Neural progenitor cell (in vitro differentiated cells): ENCODE measurements at regions not wholly inside any gene's neighbourhood (a gene's known extent, or its start where the extent isn't known, plus 50 kb on each side); places are given as distances from the start of the nearest gene placed in this dataset.
"Not testable (repeated sequence)": the region's sequence is repeated elsewhere in the genome, so short reads cannot be mapped to it uniquely, and the experiment has no call there.

ENCODE experiments used
- DNase-seq: peaks from one replicate; pipeline ENCODE4 v3.0.0-alpha.2; 2016; ENCODE audit warnings: low spot score
- H2AFZ ChIP-seq: fragments of 200-600 bp; sonication (generic); replicated peaks from 2 replicates; pipeline ENCODE4 v1.6.1; 2016; ENCODE audit warnings: antibody characterized with exemption
- H3F3A ChIP-seq: fragments of 200-600 bp; sonication (generic); 2 replicates; pipeline ENCODE4 v1.6.1; 2016; ENCODE audit warnings: antibody characterized with exemption, low read depth
- H3K27ac ChIP-seq: fragments of 200-600 bp; sonication (generic); 2 replicates; pipeline ENCODE4 v1.5.1; 2016; ENCODE audit warnings: mild to moderate bottlenecking
- H3K27me3 ChIP-seq: fragments of 200-600 bp; sonication (generic); 2 replicates; pipeline ENCODE4 v1.6.1; 2016; ENCODE audit warnings: mild to moderate bottlenecking, moderate library complexity
- H3K36me3 ChIP-seq: fragments of 200-600 bp; sonication (generic); 2 replicates; pipeline ENCODE4 v1.5.1; 2016
- H3K4me1 ChIP-seq: fragments of 200-600 bp; sonication (generic); 2 replicates; pipeline ENCODE4 v1.6.1; 2016; ENCODE audit warnings: mixed run types
- H3K4me2 ChIP-seq: fragments of 200-600 bp; sonication (generic); 2 replicates; pipeline ENCODE4 v1.6.1; 2016
- H3K4me3 ChIP-seq: fragments of 200-600 bp; sonication (generic); 2 replicates; pipeline ENCODE4 v1.5.1; 2016
- H3K79me2 ChIP-seq: fragments of 200-600 bp; sonication (generic); 2 replicates; pipeline ENCODE4 v1.6.1; 2016; ENCODE audit warnings: low read depth
- H3K9ac ChIP-seq: fragments of 200-600 bp; sonication (generic); 2 replicates; pipeline ENCODE4 v1.6.1; 2016
- H3K9me3 ChIP-seq: fragments of 200-600 bp; sonication (generic); 2 replicates; pipeline ENCODE4 v1.5.1; 2016; ENCODE audit warnings: low read depth
- H4K20me1 ChIP-seq: fragments of 200-600 bp; sonication (generic); 2 replicates; pipeline ENCODE4 v1.6.1; 2016; ENCODE audit warnings: low read depth
- H3K27ac Mint-ChIP-seq: 3 replicates; pipeline ENCODE4 v1.8.0; 2021; ENCODE audit warnings: mixed read lengths
- H3K27me3 Mint-ChIP-seq: 2 replicates; pipeline ENCODE4 v1.8.0; 2022; ENCODE audit warnings: low read depth, mild to moderate bottlenecking, inconsistent platforms, moderate library complexity, mixed read lengths; ENCODE audit not compliant: insufficient read depth
- H3K36me3 Mint-ChIP-seq: 3 replicates; pipeline ENCODE4 v1.8.0; 2021; ENCODE audit warnings: mixed read lengths
- H3K4me1 Mint-ChIP-seq: 3 replicates; pipeline ENCODE4 v1.8.0; 2021; ENCODE audit warnings: mixed read lengths
- H3K4me3 Mint-ChIP-seq: 3 replicates; pipeline ENCODE4 v1.8.0; 2021; ENCODE audit warnings: mild to moderate bottlenecking, moderate library complexity, mixed read lengths
- H3K9me3 Mint-ChIP-seq: 3 replicates; pipeline ENCODE4 v1.8.0; 2020; ENCODE audit warnings: mixed read lengths
- CTCF ChIP-seq: fragments of 200-600 bp; sonication (generic); IDR thresholded peaks from 2 replicates; pipeline ENCODE4 v1.5.1; 2017; ENCODE audit warnings: antibody characterized with exemption, mild to moderate bottlenecking
- EZH2 ChIP-seq: fragments of 200-600 bp; sonication (generic); IDR thresholded peaks from 2 replicates; pipeline ENCODE4 v1.6.1; 2017; ENCODE audit warnings: antibody characterized with exemption, mild to moderate bottlenecking, moderate library complexity
- EZH2phosphoT487 ChIP-seq: fragments of 200-600 bp; sonication (generic); IDR thresholded peaks from 2 replicates; pipeline ENCODE4 v1.6.1; 2017; ENCODE audit warnings: antibody characterized with exemption

- Histone ChIP-seq H3K36me3 (no peaks in the 10 kb centered on the region), H3K27me3 (no peaks in the 10 kb centered on the region), H3K9ac (no peak overlapping the region), H3K27ac (no peak overlapping the region), H3K4me2 (no peak overlapping the region), H4K20me1 (no peaks in the 10 kb centered on the region), H2AFZ (no peak overlapping the region), H3F3A (no peaks in the 10 kb centered on the region), H3K9me3 (no peaks in the 10 kb centered on the region), H3K4me3 (no peak overlapping the region), H3K4me1 (no peaks in the 10 kb centered on the region), H3K79me2 (no peaks in the 10 kb centered on the region)
- Mint-ChIP-seq H3K27me3 (no peaks in the 10 kb centered on the region), H3K9me3 (peaks cover 4% of the 10 kb centered on the region), H3K4me3 (no peak overlapping the region), H3K36me3 (no peaks in the 10 kb centered on the region), H3K27ac (no peak overlapping the region), H3K4me1 (no peaks in the 10 kb centered on the region)
- no peak for DNase-seq
- TF ChIP-seq CTCF (no peak), EZH2 (no peak), EZH2phosphoT487 (no peak)
Observed at GRCh38 chr13:37290716-37291505, 185.4 kb upstream of the CSNK1A1L start.

- Histone ChIP-seq H3K9ac (no peak overlapping the region), H3K9me3 (no peaks in the 10 kb centered on the region), H3K79me2 (no peaks in the 10 kb centered on the region), H3K4me3 (no peak overlapping the region), H2AFZ (no peak overlapping the region), H3K27me3 (no peaks in the 10 kb centered on the region), H3K27ac (no peak overlapping the region), H3F3A (no peaks in the 10 kb centered on the region), H4K20me1 (no peaks in the 10 kb centered on the region), H3K4me1 (no peaks in the 10 kb centered on the region), H3K36me3 (no peaks in the 10 kb centered on the region), H3K4me2 (no peak overlapping the region)
- TF ChIP-seq CTCF (no peak), EZH2phosphoT487 (no peak), EZH2 (no peak)
- H3K27me3 Mint-ChIP-seq: no peaks in the 10 kb centered on the region
- H3K4me3 Mint-ChIP-seq: no peak overlapping the region
- DNase-seq: no peak
- no peaks in the 10 kb centered on the region for H3K36me3 Mint-ChIP-seq
- no peak overlapping the region for H3K27ac Mint-ChIP-seq
- no peaks in the 10 kb centered on the region for H3K4me1 Mint-ChIP-seq
- peaks cover 4% of the 10 kb centered on the region for H3K9me3 Mint-ChIP-seq
Observed at GRCh38 chr13:37289212-37289935, 183.9 kb upstream of the CSNK1A1L start.

GRCh38 chr13:37288057-37288720, 182.7 kb upstream of the CSNK1A1L start:
- Histone ChIP-seq H3K4me3 (no peak overlapping the region), H4K20me1 (no peaks in the 10 kb centered on the region), H3K27ac (no peak overlapping the region), H3F3A (no peaks in the 10 kb centered on the region), H3K4me1 (no peaks in the 10 kb centered on the region), H2AFZ (no peak overlapping the region), H3K79me2 (no peaks in the 10 kb centered on the region), H3K36me3 (no peaks in the 10 kb centered on the region), H3K4me2 (no peak overlapping the region), H3K9me3 (no peaks in the 10 kb centered on the region), H3K9ac (no peak overlapping the region), H3K27me3 (no peaks in the 10 kb centered on the region)
- Mint-ChIP-seq H3K4me3 (no peak overlapping the region), H3K27me3 (no peaks in the 10 kb centered on the region), H3K4me1 (no peaks in the 10 kb centered on the region), H3K27ac (no peak overlapping the region), H3K9me3 (peaks cover 4% of the 10 kb centered on the region), H3K36me3 (no peaks in the 10 kb centered on the region)
- no peak for DNase-seq
- TF ChIP-seq EZH2phosphoT487 (no peak), EZH2 (no peak), CTCF (no peak)

- not testable (repeated sequence) for H4K20me1 ChIP-seq, DNase-seq, H3K36me3 ChIP-seq, H3K4me1 ChIP-seq, H3K79me2 ChIP-seq, H3K27ac ChIP-seq, H3K4me3 ChIP-seq, H3K36me3 Mint-ChIP-seq, H3K9me3 ChIP-seq, H3K27ac Mint-ChIP-seq, H3K4me1 Mint-ChIP-seq, H2AFZ ChIP-seq, H3F3A ChIP-seq, H3K27me3 Mint-ChIP-seq, H3K9ac ChIP-seq, H3K4me2 ChIP-seq, H3K27me3 ChIP-seq, H3K4me3 Mint-ChIP-seq
- H3K9me3 Mint-ChIP-seq: peaks cover 10% of the 10 kb centered on the region
Observed at GRCh38 chr13:37280231-37280630, 174.8 kb upstream of the CSNK1A1L start.
